GM19043 (cell line): ENCODE measurements at regions not wholly inside any gene's neighbourhood (a gene's known extent, or its start where the extent isn't known, plus 50 kb on each side); places are given as distances from the start of the nearest gene placed in this dataset.
"Not testable (repeated sequence)": the region's sequence is repeated elsewhere in the genome, so short reads cannot be mapped to it uniquely, and the experiment has no call there.

Experiments used
- ATAC-seq: cut with Tn5 transposase; IDR thresholded peaks from one replicate; pipeline ENCODE4 v1.9.1; 2021; ENCODE audit warnings: low read depth; ENCODE audit not compliant: unreplicated experiment

- ATAC-seq = no peak
Observed at GRCh38 chr2:147342329-147342728, 502.5 kb upstream of the ACVR2A start.

GRCh38 chr2:147331790-147332419, 512.9 kb upstream of the ACVR2A start:
- no peak for ATAC-seq

- no peak for ATAC-seq
Observed at GRCh38 chr2:147330925-147331324, 513.9 kb upstream of the ACVR2A start.

- no peak for ATAC-seq
Observed at GRCh38 chr2:147327613-147328012, 517.2 kb upstream of the ACVR2A start.

DNA sequence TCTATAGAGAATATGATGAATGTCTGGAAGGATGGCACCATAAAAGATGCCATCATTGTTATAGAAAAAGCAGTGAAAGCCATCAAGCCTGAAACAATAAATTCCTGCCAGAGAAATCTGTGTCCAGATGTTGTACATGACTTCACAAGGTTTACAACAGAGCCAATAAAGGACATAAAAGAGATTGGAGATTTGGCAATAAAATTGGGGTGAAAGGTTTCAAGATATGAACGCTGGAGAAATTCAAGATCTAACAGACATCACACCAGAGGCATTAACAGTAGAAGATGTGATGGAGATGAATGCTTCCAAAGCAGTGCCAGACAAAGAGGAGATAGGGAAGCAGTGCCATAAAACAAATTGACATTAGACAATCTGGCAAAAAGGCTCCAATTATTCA, 518.8 kb upstream of the ACVR2A start:
- ATAC-seq = no peak

GRCh38 chr2:147320146-147320545, 524.7 kb upstream of the ACVR2A start:
- no peak for ATAC-seq

DNA sequence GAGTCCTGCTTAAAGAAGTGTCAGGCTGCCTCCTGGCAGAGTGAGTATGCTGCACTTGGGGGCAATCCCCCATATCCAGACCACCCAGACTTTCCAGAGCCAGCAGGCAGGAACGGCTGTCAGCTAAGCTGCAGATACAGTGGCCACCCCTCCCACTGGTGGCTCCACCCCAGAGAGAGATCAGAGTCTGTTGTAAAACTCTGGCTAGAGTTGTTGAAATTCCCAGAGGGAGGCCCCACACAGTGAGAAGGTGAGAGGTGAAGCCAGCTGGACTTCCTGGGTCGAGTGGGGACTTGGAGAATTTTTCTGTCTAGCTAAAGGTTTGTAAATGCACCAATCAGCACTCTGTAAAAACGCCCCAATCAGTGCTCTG, 533.8 kb upstream of the ACVR2A start:
- no peak for ATAC-seq

- ATAC-seq = no peak
Observed at GRCh38 chr2:147310335-147311057, 534.3 kb upstream of the ACVR2A start.

DNA sequence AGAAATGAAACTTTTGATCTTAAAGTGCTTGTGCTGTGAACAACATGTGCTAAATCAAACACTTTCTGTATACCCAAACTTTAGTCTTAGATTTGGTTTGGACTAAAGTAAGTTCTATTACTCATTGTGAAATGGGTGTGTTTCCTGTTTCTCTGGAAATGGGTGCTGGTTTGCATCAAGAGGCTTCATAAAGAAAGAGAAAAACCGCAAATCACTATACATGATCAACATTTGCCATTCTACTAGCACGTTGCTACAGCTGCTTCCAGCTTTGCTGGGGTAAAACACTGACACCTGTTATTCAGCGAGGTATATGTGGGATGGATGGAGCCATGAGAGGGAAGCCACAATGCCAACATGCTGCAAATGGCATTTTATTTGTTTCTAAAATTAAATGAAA, 547.0 kb upstream of the ACVR2A start:
- ATAC-seq = peak; percentile 96

DNA sequence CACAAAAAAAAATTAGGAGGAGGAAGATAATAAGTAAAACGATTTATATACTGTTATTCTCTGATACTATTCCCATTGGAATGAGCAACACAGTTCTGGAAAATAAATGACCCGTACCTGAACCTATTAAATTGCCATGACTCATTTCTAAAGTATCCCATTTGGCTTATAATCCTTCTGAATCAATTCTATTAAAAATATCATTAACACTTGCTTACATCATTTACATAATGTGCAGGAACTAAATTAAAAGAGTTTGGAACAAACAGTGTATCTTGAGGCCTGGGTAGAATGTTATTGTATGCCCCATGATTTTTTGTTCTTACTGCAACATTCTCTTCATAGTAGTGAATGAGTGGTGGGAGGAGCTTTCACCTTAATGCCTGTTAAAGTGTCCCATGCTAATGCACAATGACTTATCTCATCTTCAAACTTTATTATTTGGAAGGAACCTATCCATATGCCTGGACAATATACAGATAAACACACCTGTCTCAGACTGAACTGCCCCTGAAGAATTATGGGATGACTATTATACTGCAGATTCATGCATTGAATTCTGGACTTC, 549.9 kb upstream of the ACVR2A start:
- no peak for ATAC-seq

- ATAC-seq = no peak
Observed at GRCh38 chr2:147293991-147294824, 550.6 kb upstream of the ACVR2A start.

DNA sequence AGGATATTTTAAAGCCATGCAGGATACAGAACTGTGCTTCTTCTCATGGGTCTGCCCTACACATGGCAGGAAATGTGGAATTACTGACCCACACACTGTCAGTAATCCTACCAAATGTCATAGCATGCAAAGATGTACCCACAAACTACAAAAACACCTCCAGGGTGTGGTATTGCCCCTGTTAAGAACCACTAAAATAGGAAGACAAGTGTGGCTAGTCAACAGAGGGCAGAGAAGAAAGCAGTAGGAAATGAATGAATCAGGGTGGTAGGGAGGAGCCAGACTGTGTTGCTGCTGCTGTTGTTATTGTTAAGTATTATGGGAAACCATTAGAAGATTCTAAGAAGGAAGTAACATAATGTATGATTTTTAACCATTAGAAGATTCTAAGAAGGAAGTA, 556.7 kb upstream of the ACVR2A start:
- ATAC-seq = no peak

DNA sequence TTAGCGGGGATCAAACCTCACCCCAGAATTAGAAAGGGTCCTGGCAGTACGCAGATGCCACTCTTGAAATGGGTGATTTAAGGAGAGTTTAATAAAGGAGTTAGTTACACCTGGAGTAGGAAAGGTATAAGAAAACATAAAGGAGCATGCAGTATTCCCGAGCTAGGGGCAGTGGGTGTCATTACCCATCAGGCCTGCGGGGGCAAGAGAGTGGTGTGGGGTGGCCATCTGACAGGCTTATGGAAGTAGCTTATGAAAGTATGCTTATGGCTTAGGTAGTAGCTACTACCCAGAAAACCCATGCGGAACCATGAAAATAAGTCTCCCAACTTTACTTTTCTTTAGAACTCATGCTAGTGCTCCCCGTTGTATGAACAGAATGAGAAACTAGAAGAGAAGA, 568.9 kb upstream of the ACVR2A start:
- ATAC-seq = no peak

DNA sequence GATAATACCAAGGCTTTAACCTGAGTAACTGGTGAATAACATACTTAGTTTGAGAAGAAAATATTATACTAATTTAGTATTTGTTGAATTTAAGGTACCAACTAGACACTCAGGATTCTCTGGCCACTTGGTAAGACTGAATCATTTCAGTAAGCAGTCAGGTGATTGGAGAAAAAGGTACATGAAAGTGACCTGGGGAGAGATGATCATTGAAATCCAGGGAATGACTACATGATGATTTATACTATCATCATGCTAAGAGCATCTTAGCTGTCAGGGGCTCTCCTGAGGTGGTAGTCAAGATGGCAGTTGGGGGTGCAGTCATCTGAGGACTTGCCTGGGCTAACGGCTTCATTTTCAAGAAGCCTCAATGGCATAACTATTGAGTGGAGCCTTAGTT, 571.2 kb upstream of the ACVR2A start:
- ATAC-seq = no peak

DNA sequence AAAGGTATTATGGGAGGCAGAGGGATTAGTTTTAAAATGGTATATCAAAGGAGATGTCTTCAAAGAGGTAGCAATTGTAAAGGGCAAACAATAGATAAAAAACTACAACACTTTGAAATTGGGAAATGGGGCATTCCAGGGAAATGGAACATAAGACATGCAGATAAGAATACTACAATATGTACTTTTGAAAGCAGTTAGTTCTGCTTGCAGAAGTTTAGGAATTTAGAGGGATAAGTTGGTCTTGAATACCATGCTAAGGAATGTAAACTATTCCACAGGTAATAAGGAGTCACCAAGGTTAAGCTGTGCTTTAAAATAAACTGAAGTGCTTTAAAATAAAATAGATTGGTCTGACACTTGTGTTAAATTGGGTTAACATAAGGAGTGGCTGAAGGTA, 571.7 kb upstream of the ACVR2A start:
- no peak for ATAC-seq

- not testable (repeated sequence) for ATAC-seq
Observed at GRCh38 chr2:147269581-147269980, 575.2 kb upstream of the ACVR2A start.

DNA sequence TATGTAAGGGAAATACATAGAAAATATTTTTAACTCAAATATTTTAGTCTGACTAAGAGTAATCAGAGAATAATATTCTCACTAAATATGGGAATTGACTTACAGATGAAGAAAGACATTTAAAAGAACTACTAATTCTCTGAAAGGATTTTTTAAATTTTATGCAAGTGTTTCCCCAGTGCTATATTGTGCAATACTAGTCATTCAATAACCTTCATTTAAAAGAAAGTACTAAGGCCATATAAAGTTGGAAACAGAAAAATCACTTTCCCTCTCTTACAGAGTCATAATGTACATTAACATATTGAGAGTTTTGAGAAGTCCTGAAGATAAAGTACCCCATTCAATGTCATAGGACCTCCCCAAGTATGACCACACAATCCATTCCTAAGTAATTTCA, 584.6 kb upstream of the ACVR2A start:
- ATAC-seq = no peak

DNA sequence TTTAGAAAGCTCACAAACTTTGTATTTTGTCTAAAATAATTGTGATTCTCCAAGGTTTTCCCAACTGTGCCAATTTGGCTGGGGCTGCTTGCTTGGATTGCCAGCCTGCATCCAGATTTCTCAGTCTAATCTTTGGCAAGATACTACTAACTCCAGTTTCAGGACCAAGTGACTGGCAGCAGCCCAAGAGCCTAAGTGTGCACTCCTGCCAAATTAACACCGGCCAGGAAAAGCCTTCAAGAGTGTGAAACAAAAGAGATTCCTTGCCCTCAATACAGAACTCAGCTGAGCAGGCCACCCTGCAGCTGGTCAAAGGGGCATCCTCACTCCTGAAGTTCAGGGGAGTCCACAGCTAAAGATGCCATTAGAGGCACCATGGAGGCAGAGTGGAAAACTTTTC, 589.0 kb upstream of the ACVR2A start:
- no peak for ATAC-seq

- ATAC-seq = peak; percentile 52
Observed at GRCh38 chr2:147250652-147251356, 594.0 kb upstream of the ACVR2A start.

- no peak for ATAC-seq
Observed at GRCh38 chr2:147247749-147248148, 597.1 kb upstream of the ACVR2A start.

- no peak for ATAC-seq
Observed at GRCh38 chr2:147242445-147242844, 602.4 kb upstream of the ACVR2A start.
